Lung microvascular endothelial cell (primary cell): ENCODE measurements at regions not wholly inside any gene's neighbourhood (a gene's known extent, or its start where the extent isn't known, plus 50 kb on each side); places are given as distances from the start of the nearest gene placed in this dataset.
"Not testable (repeated sequence)": the region's sequence is repeated elsewhere in the genome, so short reads cannot be mapped to it uniquely, and the experiment has no call there.

Experiments
- DNase-seq, 2 donors: peaks; one replicate each; pipeline versions ENCODE4 v3.0.0 to v3.0.0-alpha.2; 2010; ENCODE audit warnings: low read depth in 2 of 2

GRCh38 chr2:185384822-185385560, 353.6 kb upstream of the FSIP2 start:
- DNase-seq: no peak

- no peak for DNase-seq
Measured at GRCh38 chr2:185388226-185388625, 350.4 kb upstream of the FSIP2 start.

- DNase-seq: no peak
Measured at GRCh38 chr2:185391543-185391942, 347.1 kb upstream of the FSIP2 start.

- no peak for DNase-seq
Measured at GRCh38 chr2:185393091-185393490, 345.5 kb upstream of the FSIP2 start.

GRCh38 chr2:185402474-185402873, 336.1 kb upstream of the FSIP2 start:
- DNase-seq: no peak

GRCh38 chr2:185404578-185404977, 334.0 kb upstream of the FSIP2 start:
- no peak for DNase-seq

GRCh38 chr2:185417111-185417510, 321.5 kb upstream of the FSIP2 start:
- no peak for DNase-seq

GRCh38 chr2:185417688-185418087, 320.9 kb upstream of the FSIP2 start:
- no peak for DNase-seq

- DNase-seq: not testable (repeated sequence)
Measured at GRCh38 chr2:185424958-185425629, 313.5 kb upstream of the FSIP2 start.

GRCh38 chr2:185428000-185428399, 310.6 kb upstream of the FSIP2 start:
- no peak for DNase-seq

GRCh38 chr2:185433824-185434223, 304.8 kb upstream of the FSIP2 start:
- DNase-seq: no peak

- DNase-seq: no peak
Measured at GRCh38 chr2:185436787-185437372, 301.7 kb upstream of the FSIP2 start.

- DNase-seq: no peak
Measured at GRCh38 chr2:185441486-185442005, 297.1 kb upstream of the FSIP2 start.

- DNase-seq: peak in 1 of 2 donors; percentile 55
Measured at GRCh38 chr2:185456517-185456916, 282.1 kb upstream of the FSIP2 start.

- DNase-seq: no peak
Measured at GRCh38 chr2:185463481-185463880, 275.1 kb upstream of the FSIP2 start.

- no peak for DNase-seq
Measured at GRCh38 chr2:185466915-185467314, 271.7 kb upstream of the FSIP2 start.

- no peak for DNase-seq
Measured at GRCh38 chr2:185471441-185471840, 267.2 kb upstream of the FSIP2 start.

- DNase-seq: no peak
Measured at GRCh38 chr2:185472574-185472973, 266.0 kb upstream of the FSIP2 start.

GRCh38 chr2:185473838-185474237, 264.8 kb upstream of the FSIP2 start:
- DNase-seq: no peak

- DNase-seq: no peak
Measured at GRCh38 chr2:185475914-185476313, 262.7 kb upstream of the FSIP2 start.

GRCh38 chr2:185477452-185477851, 261.2 kb upstream of the FSIP2 start:
- no peak for DNase-seq

GRCh38 chr2:185484602-185485001, 254.0 kb upstream of the FSIP2 start:
- no peak for DNase-seq

GRCh38 chr2:185502351-185502750, 236.3 kb upstream of the FSIP2 start:
- no peak for DNase-seq
